H1 (cell line): ENCODE measurements at regions not wholly inside any gene's neighbourhood (a gene's known extent, or its start where the extent isn't known, plus 50 kb on each side); places are given as distances from the start of the nearest gene placed in this dataset.

Experiments used
- HDAC2 ChIP-seq, 2 experiments: fragments of 300-600 bp in 1 of 2; sonication (generic) in 1 of 2; IDR thresholded peaks; 2 replicates each; pipeline ENCODE4 v1.6.1; 2011 to 2012; ENCODE audit warnings: low read depth in 2 of 2, low read length in 2 of 2, mild to moderate bottlenecking in 2 of 2, moderate library complexity in 2 of 2, borderline replicate concordance in 1 of 2, inconsistent platforms in 1 of 2
- POU5F1 ChIP-seq: IDR thresholded peaks from 2 replicates; pipeline ENCODE4 v1.6.1; 2011; ENCODE audit warnings: low read depth, mild to moderate bottlenecking, low read length, moderate library complexity
- SIN3A ChIP-seq, 2 experiments: IDR thresholded peaks in 1 of 2; conservative IDR thresholded peaks in 1 of 2; 2 replicates each; pipeline ENCODE4 v1.6.1; 2011 to 2012; ENCODE audit warnings: low read length in 2 of 2, improper control_type of control experiment in 1 of 2, low read depth in 1 of 2, mild to moderate bottlenecking in 1 of 2

- TF ChIP-seq POU5F1: no peak
- TF ChIP-seq HDAC2 (IDR thresholded peaks at IDR 0.05; ENCODE audit: borderline replicate concordance in 1 of 2, low read depth in 2 of 2, low read length in 2 of 2): no peak
- TF ChIP-seq SIN3A (conservative IDR thresholded peaks at IDR 0.05 in 1 of 2, IDR thresholded peaks at IDR 0.05 in 1 of 2; ENCODE audit: low read depth in 1 of 2, low read length in 2 of 2): no peak
Measured at GRCh38 chr6:166104107-166104506, 63.5 kb downstream of the TBXT start.
